ENCODE measurements at regions not wholly inside any gene's neighbourhood (a gene's known extent, or its start where the extent isn't known, plus 50 kb on each side); places are given as distances from the start of the nearest gene placed in this dataset.

DNA sequence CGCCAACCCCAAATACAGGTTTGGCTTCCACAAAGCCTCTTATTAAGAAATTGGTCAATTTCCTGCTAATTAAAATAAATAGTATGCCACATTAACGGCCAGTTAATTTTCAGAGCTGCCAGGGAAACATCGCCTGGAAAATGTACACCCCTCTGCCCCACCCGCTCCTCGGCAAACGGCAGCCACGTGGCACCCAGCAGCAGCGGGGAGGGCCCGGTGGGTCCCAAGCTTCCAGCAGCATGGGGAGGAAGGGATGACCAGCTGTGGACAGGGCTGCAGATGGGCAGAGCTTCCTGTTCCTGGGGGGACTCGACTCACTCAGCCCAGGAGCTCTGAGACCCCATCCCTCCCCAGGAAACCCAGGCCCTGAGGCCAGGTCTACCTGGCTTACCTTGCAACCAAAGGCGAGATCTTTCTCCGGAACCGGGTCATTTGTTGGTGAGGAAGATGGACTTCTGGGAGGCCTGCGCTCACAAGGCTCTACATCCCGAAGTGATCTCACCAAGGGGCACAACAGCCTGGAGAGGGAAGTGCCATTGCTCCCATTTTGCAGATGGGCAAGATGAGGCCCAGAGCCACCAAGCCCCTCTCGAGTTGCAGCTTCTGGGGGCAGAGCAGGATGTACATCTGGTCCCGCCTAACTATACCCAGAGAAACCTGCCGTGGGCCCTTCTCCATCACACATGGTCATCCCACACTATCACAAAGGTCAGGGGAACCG, 68.3 kb downstream of the IGLL1 start:
- BruUV-seq (replicated peaks) = no TSS peak
- intact Hi-C loops (cut with micrococcal nuclease; ENCODE audit: unreplicated experiment) = no loop called here

GRCh38 chr22:23509571-23510302, 70.4 kb downstream of the IGLL1 start:
- CTCF ChIA-PET = no interaction called here
- no peaks in the 10 kb centered on the region for H3K36me3 ChIP-seq (ENCODE audit: insufficient read depth, low read length, poor library complexity, severe bottlenecking)
- peak; percentile 22 for DNase-seq (ENCODE audit: low spot score)
- no peaks in the 10 kb centered on the region for H3K27me3 ChIP-seq (replicated peaks; ENCODE audit: insufficient read depth, low read depth, low read length, poor library complexity)
- no peak overlapping the region for H3K27ac ChIP-seq (ENCODE audit: low read depth, low read length, poor library complexity, severe bottlenecking)
- no peaks in the 10 kb centered on the region for H3K9me3 ChIP-seq (ENCODE audit: low read depth, low read length, poor library complexity, severe bottlenecking)
- no peak overlapping the region for H3K4me3 ChIP-seq (ENCODE audit: low read depth, low read length, poor library complexity, severe bottlenecking)
- no TSS peak for BruUV-seq (replicated peaks)
- intact Hi-C loops (cut with micrococcal nuclease; ENCODE audit: unreplicated experiment) = no loop called here
- POLR2A ChIA-PET (ENCODE audit: low non-redundant PET) = no interaction called here
- no peaks in the 10 kb centered on the region for H3K4me1 ChIP-seq (ENCODE audit: insufficient read depth, low read length, poor library complexity, severe bottlenecking)
- TF ChIP-seq EZH2 (IDR thresholded peaks at IDR 0.05; ENCODE audit: borderline replicate concordance, low read depth, low read length, poor library complexity, severe bottlenecking) (no peak), CTCF (conservative IDR thresholded peaks at IDR 0.05; ENCODE audit: low read depth, low read length) (no peak)

More for the DNA sequence above, 68.3 kb downstream of the IGLL1 start:
- Histone ChIP-seq H3K9me3 (ENCODE audit: low read depth, low read length, poor library complexity, severe bottlenecking) (no peaks in the 10 kb centered on the region), H3K36me3 (ENCODE audit: insufficient read depth, low read length, poor library complexity, severe bottlenecking) (no peaks in the 10 kb centered on the region), H3K4me1 (ENCODE audit: insufficient read depth, low read length, poor library complexity, severe bottlenecking) (no peaks in the 10 kb centered on the region), H3K27me3 (replicated peaks; ENCODE audit: insufficient read depth, low read depth, low read length, poor library complexity) (no peaks in the 10 kb centered on the region), H3K4me3 (ENCODE audit: low read depth, low read length, poor library complexity, severe bottlenecking) (no peak overlapping the region), H3K27ac (ENCODE audit: low read depth, low read length, poor library complexity, severe bottlenecking) (no peak overlapping the region)
- CTCF ChIA-PET = no interaction called here
- TF ChIP-seq EZH2 (IDR thresholded peaks at IDR 0.05; ENCODE audit: borderline replicate concordance, low read depth, low read length, poor library complexity, severe bottlenecking) (no peak), CTCF (conservative IDR thresholded peaks at IDR 0.05; ENCODE audit: low read depth, low read length) (no peak)
- POLR2A ChIA-PET (ENCODE audit: low non-redundant PET) = no interaction called here
- no peak for DNase-seq (ENCODE audit: low spot score)

GRCh38 chr22:23504516-23504915, 75.6 kb downstream of the IGLL1 start:
- Histone ChIP-seq H3K4me1 (ENCODE audit: insufficient read depth, low read length, poor library complexity, severe bottlenecking) (no peaks in the 10 kb centered on the region), H3K9me3 (ENCODE audit: low read depth, low read length, poor library complexity, severe bottlenecking) (no peaks in the 10 kb centered on the region), H3K27ac (ENCODE audit: low read depth, low read length, poor library complexity, severe bottlenecking) (no peak overlapping the region), H3K36me3 (ENCODE audit: insufficient read depth, low read length, poor library complexity, severe bottlenecking) (no peaks in the 10 kb centered on the region), H3K27me3 (replicated peaks; ENCODE audit: insufficient read depth, low read depth, low read length, poor library complexity) (no peaks in the 10 kb centered on the region), H3K4me3 (ENCODE audit: low read depth, low read length, poor library complexity, severe bottlenecking) (no peak overlapping the region)
- TF ChIP-seq CTCF (conservative IDR thresholded peaks at IDR 0.05; ENCODE audit: low read depth, low read length) (no peak), EZH2 (IDR thresholded peaks at IDR 0.05; ENCODE audit: borderline replicate concordance, low read depth, low read length, poor library complexity, severe bottlenecking) (no peak)
- ChIA-PET POLR2A (ENCODE audit: low non-redundant PET) (no interaction called here), CTCF (no interaction called here)
- intact Hi-C loops (cut with micrococcal nuclease; ENCODE audit: unreplicated experiment) = no loop called here
- DNase-seq (ENCODE audit: low spot score) = no peak
- BruUV-seq (replicated peaks) = no TSS peak
